ENCODE measurements at regions not wholly inside any gene's neighbourhood (a gene's known extent, or its start where the extent isn't known, plus 50 kb on each side); places are given as distances from the start of the nearest gene placed in this dataset.
"Not testable (repeated sequence)": the region's sequence is repeated elsewhere in the genome, so short reads cannot be mapped to it uniquely, and the experiment has no call there.

DNA sequence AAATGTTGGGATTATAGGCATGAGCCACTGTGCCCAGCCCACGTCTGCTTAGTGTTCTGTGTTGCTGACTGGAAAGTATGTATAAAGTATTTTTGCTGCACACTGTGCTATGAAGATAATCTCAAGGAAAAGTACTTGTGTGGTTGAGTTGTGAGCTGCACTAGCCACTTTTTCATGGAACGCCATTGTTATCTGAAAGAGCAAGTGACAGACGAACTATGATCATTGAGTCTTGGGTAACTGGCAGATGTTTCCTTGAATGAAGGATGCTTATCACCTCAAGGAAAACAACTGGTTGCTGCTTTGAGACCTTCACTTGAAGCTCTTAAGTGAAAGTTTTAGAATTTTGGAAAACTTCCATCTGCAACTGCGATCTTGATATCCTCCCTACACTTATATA lies 82.2 kb upstream of the KCTD1 start:
- ATAC-seq (ENCODE audit: low read depth in 2 of 2) (no peak), DNase-seq (no peak)
- peaks cover 0 to 8% (median 3%) of the 10 kb centered on the region in 7 donors for H3K9me3 Mint-ChIP-seq
- Histone ChIP-seq H3K9me3 (ENCODE audit: control insufficient read depth in 2 of 2, low read length in 2 of 2) (peaks cover 2 to 3% of the 10 kb centered on the region in 2 experiments), H3K27ac (ENCODE audit: insufficient read depth, low read length, poor library complexity, severe bottlenecking) (no peak overlapping the region), H3K4me3 (ENCODE audit: low read depth, low read length) (no peak overlapping the region), H3K4me1 (ENCODE audit: control insufficient read depth, insufficient read depth, low read length, poor library complexity, severe bottlenecking) (no peaks in the 10 kb centered on the region), H3K36me3 (ENCODE audit: control insufficient read depth, insufficient read depth, low read length) (no peaks in the 10 kb centered on the region), H3K27me3 (ENCODE audit: control insufficient read depth, insufficient read depth, low read length) (no peaks in the 10 kb centered on the region)
- H3K27me3 Mint-ChIP-seq = no peaks in the 10 kb centered on the region
- H3K4me1 Mint-ChIP-seq = no peaks in the 10 kb centered on the region
- no peak overlapping the region for H3K27ac Mint-ChIP-seq
- no peak overlapping the region for H3K4me3 Mint-ChIP-seq
- no peaks in the 10 kb centered on the region for H3K36me3 Mint-ChIP-seq

DNA sequence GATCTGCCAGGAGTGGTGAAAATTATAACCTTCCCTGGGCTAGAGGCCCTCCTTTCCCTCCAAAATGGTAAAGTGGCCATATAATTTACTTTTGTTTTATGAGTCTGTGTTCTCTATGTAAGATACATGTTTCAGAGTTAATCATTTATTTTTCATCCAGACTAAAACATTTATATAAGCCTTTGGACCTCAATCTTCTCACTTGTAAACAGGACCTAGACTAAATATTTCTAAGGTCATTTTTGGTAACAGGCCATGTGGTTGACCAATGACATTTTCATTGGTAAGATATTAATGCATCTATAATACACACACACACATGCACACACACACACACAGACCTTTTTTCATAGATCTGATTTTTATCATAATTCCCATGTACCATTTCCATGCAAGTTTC lies 79.7 kb upstream of the KCTD1 start:
- H3K4me1 Mint-ChIP-seq = no peaks in the 10 kb centered on the region
- peaks cover 3 to 15% of the 10 kb centered on the region in 2 experiments for H3K9me3 ChIP-seq (ENCODE audit: control insufficient read depth in 2 of 2, low read length in 2 of 2)
- H3K4me1 ChIP-seq (ENCODE audit: control insufficient read depth, insufficient read depth, low read length, poor library complexity, severe bottlenecking) = no peaks in the 10 kb centered on the region
- H3K9me3 Mint-ChIP-seq = peaks cover 0 to 25% (median 8%) of the 10 kb centered on the region in 7 donors
- no peaks in the 10 kb centered on the region for H3K36me3 Mint-ChIP-seq
- no peak overlapping the region for H3K4me3 Mint-ChIP-seq
- no peak overlapping the region for H3K27ac ChIP-seq (ENCODE audit: insufficient read depth, low read length, poor library complexity, severe bottlenecking)
- H3K27me3 Mint-ChIP-seq = no peaks in the 10 kb centered on the region
- H3K4me3 ChIP-seq (ENCODE audit: low read depth, low read length) = no peak overlapping the region
- no peak for ATAC-seq (ENCODE audit: low read depth in 2 of 2)
- H3K27ac Mint-ChIP-seq = no peak overlapping the region
- no peaks in the 10 kb centered on the region for H3K36me3 ChIP-seq (ENCODE audit: control insufficient read depth, insufficient read depth, low read length)
- no peak for DNase-seq
- H3K27me3 ChIP-seq (ENCODE audit: control insufficient read depth, insufficient read depth, low read length) = no peaks in the 10 kb centered on the region

DNA sequence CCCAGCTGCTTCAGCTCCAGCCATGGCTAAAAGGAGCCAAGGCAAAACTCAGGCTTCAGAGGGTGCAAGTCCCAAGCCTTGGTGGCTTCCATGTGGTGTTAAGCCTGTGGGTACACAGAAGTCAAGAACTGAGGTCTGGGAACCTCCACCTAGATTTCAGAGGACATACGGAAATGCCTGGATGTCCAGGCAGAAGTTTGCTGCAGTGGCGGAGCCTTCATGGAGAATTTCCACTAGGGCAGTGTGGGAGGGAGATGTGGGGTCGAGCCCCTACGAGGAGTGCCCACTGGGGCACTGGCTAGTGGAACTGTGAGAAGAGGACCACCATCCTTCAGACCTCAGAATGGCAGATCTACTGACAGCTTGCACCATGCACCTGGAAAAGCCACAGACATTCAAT lies 76.1 kb upstream of the KCTD1 start:
- Mint-ChIP-seq H3K27me3 (no peaks in the 10 kb centered on the region), H3K9me3 (peaks cover 0 to 28% (median 8%) of the 10 kb centered on the region in 7 donors), H3K36me3 (no peaks in the 10 kb centered on the region), H3K27ac (no peak overlapping the region), H3K4me1 (no peaks in the 10 kb centered on the region), H3K4me3 (no peak overlapping the region)
- DNase-seq = no peak
- no peak for ATAC-seq (ENCODE audit: low read depth in 2 of 2)
- Histone ChIP-seq H3K27me3 (ENCODE audit: control insufficient read depth, insufficient read depth, low read length) (no peaks in the 10 kb centered on the region), H3K4me3 (ENCODE audit: low read depth, low read length) (no peak overlapping the region), H3K36me3 (ENCODE audit: control insufficient read depth, insufficient read depth, low read length) (no peaks in the 10 kb centered on the region), H3K4me1 (ENCODE audit: control insufficient read depth, insufficient read depth, low read length, poor library complexity, severe bottlenecking) (no peaks in the 10 kb centered on the region), H3K9me3 (ENCODE audit: control insufficient read depth in 2 of 2, low read length in 2 of 2) (peaks cover 3 to 15% of the 10 kb centered on the region in 2 experiments), H3K27ac (ENCODE audit: insufficient read depth, low read length, poor library complexity, severe bottlenecking) (no peak overlapping the region)

DNA sequence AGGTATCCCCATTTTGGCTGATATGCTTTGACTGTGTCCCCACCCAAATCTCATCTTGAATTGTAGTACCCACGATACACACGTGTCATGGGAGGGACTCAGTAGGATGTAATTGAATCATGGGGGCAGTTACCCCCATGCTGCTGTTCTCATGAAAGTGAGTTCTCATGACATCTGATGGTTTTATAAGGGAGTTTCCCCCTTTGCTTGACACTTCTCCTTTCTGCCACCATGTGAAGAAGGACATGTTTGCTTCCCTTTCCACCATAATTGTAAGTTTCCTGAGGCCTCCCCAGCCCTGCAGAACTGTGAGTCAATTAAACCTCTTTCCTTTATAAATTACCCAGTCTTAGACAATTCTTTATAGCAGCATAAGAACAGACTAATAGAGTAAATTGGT lies 75.0 kb upstream of the KCTD1 start:
- H3K4me1 Mint-ChIP-seq; H3K27ac ChIP-seq (ENCODE audit: insufficient read depth, low read length, poor library complexity, severe bottlenecking); ATAC-seq (ENCODE audit: low read depth in 2 of 2); H3K4me3 Mint-ChIP-seq; DNase-seq; H3K27me3 Mint-ChIP-seq; H3K27ac Mint-ChIP-seq; H3K36me3 ChIP-seq (ENCODE audit: control insufficient read depth, insufficient read depth, low read length); H3K36me3 Mint-ChIP-seq; H3K4me3 ChIP-seq (ENCODE audit: low read depth, low read length); H3K27me3 ChIP-seq (ENCODE audit: control insufficient read depth, insufficient read depth, low read length); H3K4me1 ChIP-seq (ENCODE audit: control insufficient read depth, insufficient read depth, low read length, poor library complexity, severe bottlenecking): not testable (repeated sequence)
- H3K9me3 Mint-ChIP-seq = peaks cover 0 to 28% (median 8%) of the 10 kb centered on the region in 7 donors
- peaks cover 3 to 15% of the 10 kb centered on the region in 2 experiments for H3K9me3 ChIP-seq (ENCODE audit: control insufficient read depth in 2 of 2, low read length in 2 of 2)

DNA sequence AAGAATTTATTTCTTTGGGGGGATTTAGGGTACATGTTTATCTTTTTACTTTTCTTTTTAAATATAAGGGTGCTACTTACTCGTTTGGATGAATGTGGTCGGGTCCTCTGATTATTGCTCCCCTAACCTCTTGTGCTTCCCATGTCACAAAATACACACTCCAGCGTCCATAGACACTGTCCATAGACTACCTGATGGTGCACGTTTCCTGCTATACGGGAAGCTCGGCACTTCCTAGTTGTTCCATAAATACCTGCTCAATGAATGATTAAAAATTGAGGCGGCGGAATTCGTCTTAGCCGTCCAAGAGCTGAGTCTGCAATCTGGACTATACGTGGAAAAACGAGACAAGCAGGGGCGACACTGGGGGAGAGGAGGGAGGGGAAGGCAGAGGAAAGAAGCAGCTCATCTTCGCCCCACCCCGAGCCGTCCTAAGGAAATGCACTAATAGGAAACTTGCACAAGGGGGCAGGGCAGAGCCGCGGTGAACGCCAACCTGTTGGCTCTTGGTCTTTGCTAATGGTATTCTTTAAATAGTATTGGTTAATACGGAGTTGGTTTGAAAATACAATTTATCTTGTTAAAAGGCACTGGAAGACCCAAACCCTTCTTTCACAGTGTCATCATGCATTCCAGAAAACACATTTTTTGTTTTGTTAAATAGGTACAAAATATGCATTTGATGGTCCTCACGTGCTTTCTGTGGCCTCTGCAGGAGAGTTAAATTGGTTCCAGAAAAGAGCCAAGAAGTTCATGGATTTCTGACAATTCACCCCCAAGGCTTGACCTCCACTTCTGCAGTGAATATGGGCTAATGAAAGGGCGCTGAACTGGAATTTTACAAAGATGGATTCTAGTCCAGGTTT lies 73.0 kb upstream of the KCTD1 start:
- DNase-seq (peak in 1 of 3 donors; percentile 17), ATAC-seq (ENCODE audit: low read depth in 2 of 2) (no peak)
- H3K4me1 Mint-ChIP-seq = no peaks in the 10 kb centered on the region

DNA sequence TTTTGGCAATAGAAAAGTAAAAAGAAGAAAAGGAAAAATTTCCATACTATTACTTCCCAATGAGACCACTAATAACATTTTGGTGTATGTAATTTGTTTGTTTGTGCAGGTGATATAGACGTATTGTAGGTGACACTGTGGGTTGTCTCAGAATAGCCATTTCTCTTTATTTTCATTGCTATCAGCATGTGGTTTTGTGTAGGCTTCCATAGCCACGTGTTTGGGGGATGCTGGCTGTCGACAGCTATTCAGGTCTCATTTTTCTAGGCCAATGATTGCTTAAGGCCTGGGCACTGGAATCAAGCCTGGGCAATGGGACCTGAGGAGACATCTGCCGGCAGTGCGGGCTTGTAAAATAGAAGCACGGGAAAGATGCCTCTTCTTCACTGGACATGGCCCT lies 71.0 kb upstream of the KCTD1 start:
- Histone ChIP-seq H3K4me1 (ENCODE audit: control insufficient read depth, insufficient read depth, low read length, poor library complexity, severe bottlenecking) (no peaks in the 10 kb centered on the region), H3K36me3 (ENCODE audit: control insufficient read depth, insufficient read depth, low read length) (no peaks in the 10 kb centered on the region), H3K27me3 (ENCODE audit: control insufficient read depth, insufficient read depth, low read length) (no peaks in the 10 kb centered on the region), H3K9me3 (ENCODE audit: control insufficient read depth in 2 of 2, low read length in 2 of 2) (peaks cover 0 to 2% of the 10 kb centered on the region in 2 experiments), H3K4me3 (ENCODE audit: low read depth, low read length) (no peak overlapping the region), H3K27ac (ENCODE audit: insufficient read depth, low read length, poor library complexity, severe bottlenecking) (no peak overlapping the region)
- peaks cover 0 to 13% (median 8%) of the 10 kb centered on the region in 7 donors for H3K9me3 Mint-ChIP-seq
- DNase-seq (no peak), ATAC-seq (ENCODE audit: low read depth in 2 of 2) (no peak)
- H3K27me3 Mint-ChIP-seq = no peaks in the 10 kb centered on the region
- H3K4me1 Mint-ChIP-seq = no peaks in the 10 kb centered on the region
- no peaks in the 10 kb centered on the region for H3K36me3 Mint-ChIP-seq
- no peak overlapping the region for H3K27ac Mint-ChIP-seq
- no peak overlapping the region for H3K4me3 Mint-ChIP-seq

More for the DNA sequence above, 73.0 kb upstream of the KCTD1 start:
- H3K27me3 ChIP-seq (ENCODE audit: control insufficient read depth, insufficient read depth, low read length) = no peaks in the 10 kb centered on the region
- Mint-ChIP-seq H3K9me3 (peaks cover 0 to 25% (median 9%) of the 10 kb centered on the region in 7 donors), H3K4me3 (no peak overlapping the region), H3K36me3 (no peaks in the 10 kb centered on the region), H3K27ac (no peak overlapping the region), H3K27me3 (no peaks in the 10 kb centered on the region)
- H3K27ac ChIP-seq (ENCODE audit: insufficient read depth, low read length, poor library complexity, severe bottlenecking) = no peak overlapping the region
- H3K4me3 ChIP-seq (ENCODE audit: low read depth, low read length) = no peak overlapping the region
- H3K4me1 ChIP-seq (ENCODE audit: control insufficient read depth, insufficient read depth, low read length, poor library complexity, severe bottlenecking) = no peaks in the 10 kb centered on the region
- H3K9me3 ChIP-seq (ENCODE audit: control insufficient read depth in 2 of 2, low read length in 2 of 2) = peaks cover 3 to 15% of the 10 kb centered on the region in 2 experiments
- H3K36me3 ChIP-seq (ENCODE audit: control insufficient read depth, insufficient read depth, low read length) = no peaks in the 10 kb centered on the region

DNA sequence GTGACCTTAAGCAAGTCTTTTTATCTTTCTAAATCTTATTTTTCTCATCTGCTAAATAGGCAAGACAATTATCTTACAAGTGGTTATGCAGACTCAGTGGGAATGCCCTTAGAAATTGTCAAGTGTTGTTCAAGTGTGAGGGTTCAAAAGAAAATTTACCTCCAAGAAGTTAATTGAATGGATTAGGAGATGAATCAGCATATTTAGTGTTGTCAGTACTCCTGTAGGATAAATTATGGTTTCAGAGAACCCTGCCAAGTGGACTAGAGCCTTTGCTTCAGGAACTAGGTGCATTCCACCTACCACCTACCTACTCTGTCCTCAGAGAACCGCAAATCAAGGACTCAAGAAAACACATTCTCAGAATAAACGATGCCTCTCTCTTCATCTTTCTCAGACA lies 69.8 kb upstream of the KCTD1 start:
- no peaks in the 10 kb centered on the region for H3K4me1 ChIP-seq (ENCODE audit: control insufficient read depth, insufficient read depth, low read length, poor library complexity, severe bottlenecking)
- Mint-ChIP-seq H3K27ac (no peak overlapping the region), H3K4me3 (no peak overlapping the region), H3K36me3 (no peaks in the 10 kb centered on the region), H3K4me1 (no peaks in the 10 kb centered on the region), H3K9me3 (peaks cover 0 to 13% (median 3%) of the 10 kb centered on the region in 7 donors), H3K27me3 (no peaks in the 10 kb centered on the region)
- H3K27me3 ChIP-seq (ENCODE audit: control insufficient read depth, insufficient read depth, low read length) = no peaks in the 10 kb centered on the region
- H3K36me3 ChIP-seq (ENCODE audit: control insufficient read depth, insufficient read depth, low read length) = no peaks in the 10 kb centered on the region
- H3K9me3 ChIP-seq (ENCODE audit: control insufficient read depth in 2 of 2, low read length in 2 of 2) = no peaks in the 10 kb centered on the region
- ATAC-seq (ENCODE audit: low read depth in 2 of 2) (no peak), DNase-seq (no peak)
- H3K27ac ChIP-seq (ENCODE audit: insufficient read depth, low read length, poor library complexity, severe bottlenecking) = no peak overlapping the region
- no peak overlapping the region for H3K4me3 ChIP-seq (ENCODE audit: low read depth, low read length)

DNA sequence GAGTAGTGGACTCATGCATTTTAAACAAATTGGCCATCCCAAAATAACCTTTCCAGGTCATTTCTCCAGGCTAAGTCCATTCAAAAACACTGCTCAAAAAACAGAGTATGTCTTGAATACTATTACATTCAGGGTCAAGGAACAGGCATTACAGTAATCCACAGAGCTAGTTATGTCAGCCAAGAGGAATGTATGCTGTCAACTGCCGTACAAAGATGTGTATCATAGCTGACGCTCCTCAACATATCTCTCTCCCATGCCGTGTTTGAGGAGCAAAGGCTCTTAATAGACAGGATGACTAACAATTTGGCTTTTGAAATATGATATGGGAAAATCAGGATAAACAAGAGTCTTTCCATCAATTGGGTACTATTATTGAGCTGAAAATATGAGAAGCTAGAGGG lies 68.8 kb upstream of the KCTD1 start:
- Histone ChIP-seq H3K4me1 (ENCODE audit: control insufficient read depth, insufficient read depth, low read length, poor library complexity, severe bottlenecking) (no peaks in the 10 kb centered on the region), H3K4me3 (ENCODE audit: low read depth, low read length) (no peak overlapping the region), H3K9me3 (ENCODE audit: control insufficient read depth in 2 of 2, low read length in 2 of 2) (no peaks in the 10 kb centered on the region), H3K27me3 (ENCODE audit: control insufficient read depth, insufficient read depth, low read length) (no peaks in the 10 kb centered on the region), H3K36me3 (ENCODE audit: control insufficient read depth, insufficient read depth, low read length) (no peaks in the 10 kb centered on the region), H3K27ac (ENCODE audit: insufficient read depth, low read length, poor library complexity, severe bottlenecking) (no peak overlapping the region)
- no peak for DNase-seq
- Mint-ChIP-seq H3K9me3 (peaks cover 0 to 8% (median 1%) of the 10 kb centered on the region in 7 donors), H3K27ac (no peak overlapping the region), H3K36me3 (no peaks in the 10 kb centered on the region), H3K4me1 (no peaks in the 10 kb centered on the region), H3K4me3 (no peak overlapping the region), H3K27me3 (no peaks in the 10 kb centered on the region)
- no peak for ATAC-seq (ENCODE audit: low read depth in 2 of 2)
